BJ (cell line): ENCODE measurements at regions not wholly inside any gene's neighbourhood (a gene's known extent, or its start where the extent isn't known, plus 50 kb on each side); places are given as distances from the start of the nearest gene placed in this dataset.

ENCODE experiments used
- CTCF ChIA-PET: fragments of 350-600 bp; formaldehyde crosslinking; extraction: SDS; loops from one replicate; lab custom pipeline; 2021; ENCODE audit warnings: antibody characterized with exemption, inconsistent platforms; lab: Yijun Ruan, JAX
- POLR2A ChIA-PET: fragments of 300-600 bp; sonication (Branson Sonifier 250); formaldehyde crosslinking; extraction: SDS; loops from one replicate; lab custom pipeline; 2021; ENCODE audit warnings: antibody characterized with exemption; lab: Charles Lee
- DNase-seq: peaks from one replicate; pipeline ENCODE4 v3.0.0-alpha.2; 2011; ENCODE audit warnings: low read depth
- H3K27me3 ChIP-seq: 2 replicates; pipeline ENCODE4 v1.6.0; 2011; ENCODE audit warnings: low read length; ENCODE audit not compliant: control insufficient read depth, insufficient read depth
- H3K36me3 ChIP-seq: 2 replicates; pipeline ENCODE4 v1.5.1; 2011; ENCODE audit warnings: low read length; ENCODE audit not compliant: control insufficient read depth, insufficient read depth
- H3K4me3 ChIP-seq: 2 replicates; pipeline ENCODE4 v1.5.1; 2011; ENCODE audit warnings: low read depth, mild to moderate bottlenecking, control low read depth, low read length
- CTCF ChIP-seq: IDR thresholded peaks from 2 replicates; pipeline ENCODE4 v1.5.1; 2011; ENCODE audit warnings: low read depth, mild to moderate bottlenecking, control low read depth, inconsistent platforms, low read length, moderate library complexity; ENCODE audit not compliant: insufficient read depth

DNA sequence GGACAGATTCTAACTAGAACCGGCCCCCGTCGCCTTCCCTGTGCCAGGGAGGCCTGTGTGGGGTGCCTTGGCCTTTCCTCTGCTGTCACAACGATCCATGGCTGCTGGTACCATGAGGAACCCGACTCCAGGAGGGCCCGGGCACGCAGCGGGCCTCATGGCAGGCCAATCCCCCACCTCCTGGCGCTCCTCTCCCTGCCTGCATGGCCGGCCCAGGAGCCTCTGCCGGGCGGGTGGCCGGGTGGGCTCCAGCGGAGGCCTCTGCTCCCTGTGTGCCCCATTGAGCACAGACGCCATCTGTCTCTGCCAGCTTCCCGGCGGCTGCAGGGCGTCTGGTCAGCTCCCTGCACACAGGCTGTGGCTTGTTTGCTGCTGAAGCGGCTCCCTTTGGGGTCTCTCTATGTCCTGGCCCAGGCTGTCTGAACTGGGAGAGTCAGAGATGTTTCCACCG lies 86.5 kb downstream of the MYEOV start:
- no peaks in the 10 kb centered on the region for H3K36me3 ChIP-seq
- no peak for DNase-seq
- ChIA-PET CTCF (interaction anchor here (1.2 kb wide), 2 partner anchors 62 to 263 kb away, joined by 3 to 6 read pairs; no protein-coding TSS in a partner anchor), POLR2A (no interaction called here)
- H3K4me3 ChIP-seq = no peak overlapping the region
- TF ChIP-seq CTCF = no peak
- H3K27me3 ChIP-seq = no peaks in the 10 kb centered on the region

DNA sequence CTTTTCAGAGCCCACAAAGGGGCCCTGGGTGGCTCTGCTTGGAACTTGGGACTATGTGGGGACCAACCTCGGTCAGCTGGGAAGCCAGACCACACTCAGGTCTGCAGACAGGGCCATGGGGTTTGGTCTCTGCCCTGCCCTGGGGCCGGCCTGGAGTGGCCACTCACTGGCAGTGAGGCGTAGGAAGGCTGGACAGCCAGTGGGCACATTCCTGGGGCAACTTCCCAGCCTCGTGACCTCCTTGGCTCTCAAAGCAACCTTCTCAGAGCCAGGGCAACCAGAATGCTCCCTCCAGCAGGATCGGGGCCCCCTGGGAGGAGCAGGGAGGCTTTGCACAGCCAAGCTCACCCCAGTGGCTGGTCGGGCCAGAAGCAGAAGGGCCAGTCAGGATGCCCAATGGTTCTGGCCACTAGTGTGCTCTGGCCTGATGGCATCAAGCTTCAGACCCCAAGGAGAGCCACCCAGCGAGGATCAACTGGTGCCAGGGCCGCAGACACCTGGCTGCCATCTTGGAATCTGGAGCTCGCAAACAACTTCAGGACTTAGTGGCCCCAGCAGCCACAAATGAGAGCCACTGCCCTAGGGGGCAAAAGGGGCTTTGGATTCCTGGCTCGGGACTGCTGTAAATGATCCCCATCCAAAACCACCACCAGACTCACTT lies 87.1 kb downstream of the MYEOV start:
- Histone ChIP-seq H3K4me3 (no peak overlapping the region), H3K36me3 (no peaks in the 10 kb centered on the region), H3K27me3 (no peaks in the 10 kb centered on the region)
- no peak for DNase-seq
- TF ChIP-seq CTCF = no peak
- ChIA-PET POLR2A (no interaction called here), CTCF (interaction anchor here (1.2 kb wide), 2 partner anchors 62 to 263 kb away, joined by 3 to 6 read pairs; no protein-coding TSS in a partner anchor)

DNA sequence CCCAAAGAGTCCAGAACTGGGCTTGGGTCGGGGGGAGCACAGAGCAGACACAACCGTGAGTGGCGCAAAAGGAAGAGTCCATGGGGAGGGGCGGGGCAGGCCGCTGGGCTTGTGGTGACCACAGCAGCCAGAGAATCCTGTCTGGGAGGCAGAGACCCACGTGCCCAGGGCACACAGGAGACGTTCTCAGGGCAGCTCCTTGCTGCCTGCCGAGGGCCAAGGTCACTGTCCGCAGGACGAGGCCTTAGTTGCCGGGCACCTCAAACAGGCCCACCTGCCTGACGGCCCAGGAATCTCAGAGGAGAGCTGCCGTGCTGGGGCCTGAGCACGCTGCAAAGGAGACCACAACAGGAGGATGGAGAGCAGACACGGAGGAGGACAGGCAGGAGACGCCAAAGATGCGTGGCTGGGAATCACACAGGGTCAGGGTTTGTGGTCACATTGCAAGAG lies 87.8 kb downstream of the MYEOV start:
- ChIA-PET POLR2A (no interaction called here), CTCF (interaction anchor here (1.2 kb wide), 1 partner anchor 262 kb away, joined by 6 read pairs; no protein-coding TSS in a partner anchor)
- no peak for DNase-seq
- H3K27me3 ChIP-seq = no peaks in the 10 kb centered on the region
- TF ChIP-seq CTCF = no peak
- no peak overlapping the region for H3K4me3 ChIP-seq
- H3K36me3 ChIP-seq = no peaks in the 10 kb centered on the region

DNA sequence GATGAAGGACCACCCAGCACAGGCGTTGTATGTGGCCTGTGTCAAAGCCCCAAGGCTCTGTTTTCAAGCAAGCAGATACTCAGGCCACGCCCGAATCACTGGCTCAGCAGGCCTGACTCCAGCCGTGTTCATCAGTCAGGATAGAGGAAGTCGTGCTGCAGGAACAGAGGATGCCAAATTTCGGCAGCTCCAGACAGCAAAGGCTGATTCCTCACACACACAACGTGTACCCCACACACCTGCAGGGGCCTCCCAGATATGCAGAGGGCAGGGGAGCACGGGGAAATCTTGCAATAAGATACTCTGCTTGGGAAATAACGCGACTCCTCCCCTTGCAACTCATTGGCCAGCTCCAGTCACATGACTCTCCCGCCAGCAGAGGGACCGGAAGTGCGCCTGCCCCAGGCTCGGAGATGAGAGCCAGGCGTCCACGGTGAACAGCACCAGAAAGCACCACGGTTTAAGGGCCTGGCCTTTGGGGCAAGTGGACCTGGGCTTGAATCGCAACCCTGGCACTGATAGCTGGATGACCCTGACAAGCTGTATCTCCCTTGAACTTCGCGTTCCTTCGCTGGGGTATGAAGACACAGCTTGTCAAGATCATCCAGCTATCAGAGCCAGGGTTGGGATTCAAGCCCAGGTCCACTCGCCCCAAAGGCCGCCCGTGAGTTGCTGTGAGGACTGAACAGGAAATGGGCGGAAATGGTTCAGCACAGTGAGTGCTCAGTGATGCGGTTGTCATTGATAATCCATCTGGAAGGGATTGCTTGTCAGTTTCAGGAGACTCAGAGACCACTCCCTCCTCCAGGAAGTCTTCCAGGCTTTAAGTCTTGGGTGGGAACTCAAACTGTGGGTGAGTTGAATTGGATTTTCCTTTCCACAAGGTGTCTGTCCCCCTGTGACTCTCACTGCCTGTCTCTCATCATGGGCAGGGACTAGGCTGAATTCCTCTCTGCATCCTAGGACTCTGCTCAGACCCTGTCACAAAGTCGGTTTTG lies 88.5 kb downstream of the MYEOV start:
- no peaks in the 10 kb centered on the region for H3K36me3 ChIP-seq
- no peak for TF ChIP-seq CTCF
- CTCF ChIA-PET = interaction anchor here (0.7 kb wide), 1 partner anchor 13 kb away, joined by 3 read pairs; no protein-coding TSS in a partner anchor
- H3K27me3 ChIP-seq = no peaks in the 10 kb centered on the region
- POLR2A ChIA-PET = no interaction called here
- H3K4me3 ChIP-seq = no peak overlapping the region
- DNase-seq = no peak
